Endodermal cell (in vitro differentiated cells): ENCODE measurements at regions not wholly inside any gene's neighbourhood (a gene's known extent, or its start where the extent isn't known, plus 50 kb on each side); places are given as distances from the start of the nearest gene placed in this dataset.

Source experiments
- DNase-seq: peaks from one replicate; pipeline ENCODE4 v3.0.0-alpha.2; 2017
- H3K27ac ChIP-seq: 2 replicates; pipeline ENCODE4 v1.5.1; 2013; ENCODE audit warnings: mild to moderate bottlenecking, low read depth, low read length, moderate library complexity
- H3K27me3 ChIP-seq: 2 replicates; pipeline ENCODE4 v1.6.1; 2013; ENCODE audit warnings: mild to moderate bottlenecking, low read length, moderate library complexity; ENCODE audit not compliant: insufficient read depth, control insufficient read depth, poor library complexity, severe bottlenecking
- H3K36me3 ChIP-seq: 2 replicates; pipeline ENCODE4 v1.7.0; 2013; ENCODE audit warnings: mild to moderate bottlenecking, low read length, moderate library complexity; ENCODE audit not compliant: control insufficient read depth, insufficient read depth
- H3K4me1 ChIP-seq: one replicate; pipeline ENCODE4 v1.7.0; 2013; ENCODE audit warnings: low read length; ENCODE audit not compliant: control insufficient read depth, insufficient read depth
- H3K4me3 ChIP-seq: 2 replicates; pipeline ENCODE4 v1.5.1; 2013; ENCODE audit warnings: mild to moderate bottlenecking, low read length, moderate library complexity
- H3K9ac ChIP-seq: 2 replicates; pipeline ENCODE4 v1.6.1; 2013; ENCODE audit warnings: mild to moderate bottlenecking, low read length, moderate library complexity; ENCODE audit not compliant: poor library complexity, severe bottlenecking; ENCODE audit errors: extremely low read depth
- H3K9me3 ChIP-seq: 2 replicates; pipeline ENCODE4 v1.6.1; 2013; ENCODE audit warnings: mild to moderate bottlenecking, low read length, moderate library complexity; ENCODE audit not compliant: control insufficient read depth
- H3K27ac Mint-ChIP-seq: 2 replicates; pipeline ENCODE4 v1.8.0; 2020; ENCODE audit warnings: mixed read lengths
- H3K27me3 Mint-ChIP-seq: 2 replicates; pipeline ENCODE4 v1.8.0; 2021; ENCODE audit warnings: mild to moderate bottlenecking, mixed read lengths; ENCODE audit not compliant: insufficient read depth
- H3K36me3 Mint-ChIP-seq: 2 replicates; pipeline ENCODE4 v1.8.0; 2020; ENCODE audit warnings: low read depth, mixed read lengths
- H3K4me1 Mint-ChIP-seq: 2 replicates; pipeline ENCODE4 v1.8.0; 2020; ENCODE audit warnings: mixed read lengths
- H3K4me3 Mint-ChIP-seq: 2 replicates; pipeline ENCODE4 v1.8.0; 2020; ENCODE audit warnings: mild to moderate bottlenecking, moderate library complexity, mixed read lengths
- H3K9me3 Mint-ChIP-seq: 2 replicates; pipeline ENCODE4 v1.8.0; 2020; ENCODE audit warnings: mild to moderate bottlenecking, mixed read lengths
- CTCF ChIP-seq: fragments of 200-600 bp; sonication (generic); conservative IDR thresholded peaks from 2 replicates; pipeline ENCODE4 v1.5.0; 2021; ENCODE audit warnings: antibody characterized with exemption, mild to moderate bottlenecking
- WGBS, 2 experiments: methylation state at CpG; one replicate each; pipeline versions ENCODE4 v1.1.5 to v1.1.7; 2013; ENCODE audit warnings: missing lambda C conversion rate in 2 of 2, mixed read lengths in 1 of 2; ENCODE audit not compliant: insufficient coverage in 1 of 2, insufficient read length in 1 of 2; 5-methylcytosine and 5-hydroxymethylcytosine counted together

DNA sequence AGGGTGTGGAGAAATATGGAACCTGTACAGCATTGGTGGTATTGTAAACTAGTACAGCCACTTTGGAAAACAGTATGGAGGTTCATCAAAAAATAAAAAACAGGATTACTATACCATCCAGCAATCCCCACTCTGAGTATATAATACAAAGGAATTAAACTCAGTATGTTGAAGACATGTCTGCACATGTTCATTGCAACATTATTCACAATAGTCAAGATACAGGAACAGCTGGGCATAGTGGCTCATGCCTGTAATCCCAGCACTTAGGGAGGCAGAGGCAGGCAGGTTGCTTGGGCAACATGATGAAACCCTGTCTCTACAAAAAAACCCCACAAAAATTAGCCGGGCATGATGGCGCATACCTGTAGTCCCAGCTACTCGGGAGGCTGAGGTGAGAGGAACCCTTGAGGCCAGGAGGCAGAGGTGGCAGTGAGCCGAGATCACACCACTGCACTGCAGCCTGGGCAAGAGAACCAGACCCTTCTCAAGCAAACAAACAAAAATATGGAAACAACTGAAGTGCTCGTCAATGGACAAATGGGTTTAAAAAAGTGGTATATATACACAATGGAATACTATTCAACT is 63.6 kb downstream of the TMEM174 start:
- H3K27me3 Mint-ChIP-seq = peaks cover 55% of the 10 kb centered on the region
- no peak for TF ChIP-seq CTCF
- peaks cover 12% of the 10 kb centered on the region for H3K4me1 Mint-ChIP-seq
- no peak for DNase-seq
- H3K36me3 ChIP-seq = no peaks in the 10 kb centered on the region
- peaks cover 87% of the 10 kb centered on the region for H3K27me3 ChIP-seq
- H3K9me3 ChIP-seq = no peaks in the 10 kb centered on the region
- H3K4me3 ChIP-seq = no peak overlapping the region
- no peaks in the 10 kb centered on the region for H3K36me3 Mint-ChIP-seq
- no peaks in the 10 kb centered on the region for H3K4me1 ChIP-seq
- no peaks in the 10 kb centered on the region for H3K9me3 Mint-ChIP-seq
- no peak overlapping the region for H3K9ac ChIP-seq
- no peak overlapping the region for H3K27ac Mint-ChIP-seq
- 89 to 100% methylated on average over 3 to 4 of the region's 5 CpGs for WGBS, 2 experiments
- no peak overlapping the region for H3K27ac ChIP-seq
- H3K4me3 Mint-ChIP-seq = no peak overlapping the region

GRCh38 chr5:73234204-73234555 is 61.2 kb downstream of the TMEM174 start:
- H3K36me3 ChIP-seq = no peaks in the 10 kb centered on the region
- H3K27ac ChIP-seq = no peak overlapping the region
- 0 to 5% methylated on average over 1 to 15 of the region's 15 CpGs for WGBS, 2 experiments
- H3K4me1 ChIP-seq = no peaks in the 10 kb centered on the region
- H3K27me3 ChIP-seq = peaks cover 90% of the 10 kb centered on the region
- peak overlapping the region; percentile 49 for H3K4me3 Mint-ChIP-seq
- peak; percentile 74 for DNase-seq
- H3K4me1 Mint-ChIP-seq = peaks cover 12% of the 10 kb centered on the region
- H3K9ac ChIP-seq = no peak overlapping the region
- H3K9me3 Mint-ChIP-seq = no peaks in the 10 kb centered on the region
- no peak overlapping the region for H3K27ac Mint-ChIP-seq
- H3K27me3 Mint-ChIP-seq = peaks cover 79% of the 10 kb centered on the region
- H3K36me3 Mint-ChIP-seq = no peaks in the 10 kb centered on the region
- no peaks in the 10 kb centered on the region for H3K9me3 ChIP-seq
- H3K4me3 ChIP-seq = peak overlapping the region; percentile 74
- TF ChIP-seq CTCF = no peak

DNA sequence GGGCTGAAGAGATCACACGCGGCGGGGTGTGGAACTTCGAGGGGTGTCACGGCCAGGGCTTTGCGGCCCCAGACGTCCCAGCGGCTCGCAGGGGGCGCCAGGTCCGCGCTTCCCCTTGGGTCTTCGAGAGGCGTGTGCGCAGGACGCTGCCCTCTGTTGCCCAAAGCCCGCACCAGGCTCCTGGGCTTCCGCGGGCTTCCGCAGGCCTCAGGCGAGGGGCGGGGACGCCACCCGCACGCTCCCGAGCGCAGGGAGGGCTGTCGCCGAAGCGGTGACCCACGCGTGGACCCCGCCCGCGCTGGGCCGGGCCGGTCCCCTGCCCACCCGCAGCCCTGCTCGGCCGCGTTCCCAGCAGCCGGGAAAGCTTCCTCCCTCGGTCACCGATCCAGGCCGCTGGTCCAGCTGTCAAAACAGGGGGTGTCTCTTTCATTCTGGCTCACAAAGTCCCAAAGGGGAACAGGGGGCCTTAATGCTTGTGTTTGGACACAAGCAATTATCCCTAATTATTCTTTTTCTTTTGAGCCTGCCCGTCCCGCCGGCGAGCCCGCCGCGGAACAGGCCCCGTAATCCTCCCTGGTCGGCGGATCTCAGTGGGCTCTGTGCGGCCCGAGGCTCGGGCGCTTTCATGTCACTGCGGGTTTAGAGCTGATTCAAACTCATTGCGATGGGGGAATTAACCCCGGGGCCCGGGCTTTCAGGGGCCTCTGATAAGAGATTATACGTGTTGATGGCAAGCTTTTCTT is 60.6 kb downstream of the TMEM174 start:
- peak overlapping the region; percentile 49 for H3K4me3 Mint-ChIP-seq
- peak; percentile 79 for DNase-seq
- no peaks in the 10 kb centered on the region for H3K9me3 Mint-ChIP-seq
- Histone ChIP-seq H3K9me3 (no peaks in the 10 kb centered on the region), H3K27ac (no peak overlapping the region), H3K36me3 (no peaks in the 10 kb centered on the region), H3K4me3 (peak overlapping the region; percentile 74), H3K27me3 (peaks cover 90% of the 10 kb centered on the region), H3K4me1 (no peaks in the 10 kb centered on the region), H3K9ac (no peak overlapping the region)
- H3K4me1 Mint-ChIP-seq = peaks cover 12% of the 10 kb centered on the region
- H3K27me3 Mint-ChIP-seq = peaks cover 85% of the 10 kb centered on the region
- H3K27ac Mint-ChIP-seq = no peak overlapping the region
- 0 to 2% methylated on average over 24 to 64 of the region's 64 CpGs for WGBS, 2 experiments
- H3K36me3 Mint-ChIP-seq = no peaks in the 10 kb centered on the region
- TF ChIP-seq CTCF = peak; percentile 43
